Gastrocnemius medialis (tissue), 4 donors: ENCODE measurements at regions not wholly inside any gene's neighbourhood (a gene's known extent, or its start where the extent isn't known, plus 50 kb on each side); places are given as distances from the start of the nearest gene placed in this dataset.

Experiments used
- ATAC-seq, 2 donors: fragments of 150-250 bp; one replicate each; pipeline ENCODE4 v1.9.1; 2016
- DNase-seq, 2 donors: peaks; one replicate each; pipeline ENCODE4 v3.0.0-alpha.2; 2019
- H3K27ac ChIP-seq, 4 donors: fragments of 200-600 bp; sonication (generic); 1 replicate in 1 of 4; 2 replicates in 3 of 4; pipeline ENCODE4 v1.5.1; 2016 to 2018; ENCODE audit warnings: mild to moderate bottlenecking in 2 of 4, moderate library complexity in 1 of 4
- H3K27me3 ChIP-seq, 3 donors: fragments of 200-600 bp; sonication (generic) in 2 of 3; 1 replicate in 1 of 3; 2 replicates in 2 of 3; pipeline versions ENCODE4 v1.5.1 to v1.6.0; 2016 to 2019; ENCODE audit warnings: mild to moderate bottlenecking in 1 of 3, moderate library complexity in 1 of 3
- H3K36me3 ChIP-seq, 2 donors: fragments of 200-600 bp; sonication (generic) in 1 of 2; one replicate each; pipeline ENCODE4 v1.5.1; 2017 to 2018
- H3K4me1 ChIP-seq, 2 donors: fragments of 200-600 bp; sonication (generic) in 1 of 2; one replicate each; pipeline ENCODE4 v1.5.1; 2016 to 2017; ENCODE audit warnings: mild to moderate bottlenecking in 2 of 2
- H3K4me3 ChIP-seq, 4 donors: fragments of 200-600 bp; sonication (generic) in 3 of 4; 1 replicate in 1 of 4; 2 replicates in 3 of 4; pipeline ENCODE4 v1.5.1; 2016 to 2019; ENCODE audit warnings: mild to moderate bottlenecking in 2 of 4
- H3K9me3 ChIP-seq, 3 donors: fragments of 200-600 bp; sonication (generic) in 2 of 3; 1 replicate in 1 of 3; 2 replicates in 2 of 3; pipeline ENCODE4 v1.5.1; 2016 to 2019
- CTCF ChIP-seq, 5 experiments: fragments of 450-650 bp in 3 of 5; fragments of 200-600 bp in 2 of 5; sonication (generic) in 2 of 5; IDR thresholded peaks in 4 of 5; conservative IDR thresholded peaks in 1 of 5; 1 replicate in 4 of 5; 2 replicates in 1 of 5; pipeline ENCODE4 v1.5.1; 2016 to 2019; ENCODE audit warnings: antibody characterized with exemption in 5 of 5, mild to moderate bottlenecking in 3 of 5, moderate library complexity in 3 of 5
- POLR2A ChIP-seq, 2 donors: fragments of 450-650 bp; IDR thresholded peaks; one replicate each; pipeline ENCODE4 v1.6.1; 2017; ENCODE audit warnings: antibody characterized with exemption in 2 of 2, mild to moderate bottlenecking in 2 of 2, moderate library complexity in 2 of 2
- in situ Hi-C, 4 donors: fragments of 200-750 bp; cut with MboI; loops; one replicate each; pipeline versions ENCODE4 v1.15.0 to v1.8.0; 2017; ENCODE audit warnings: low sequenced_read_pairs in 4 of 4
- intact Hi-C: fragments of 100-400 bp; cut with DNase I; formaldehyde crosslinking; loops from one replicate; pipeline ENCODE4 v1.15.1; 2023; ENCODE audit warnings: low total_unique reads

- H3K27me3 ChIP-seq, result no peaks in the 10 kb centered on the region
- H3K4me3 ChIP-seq, result no peak overlapping the region
- in situ Hi-C loops (no loop called here), intact Hi-C loops (no loop called here)
- H3K4me1 ChIP-seq, result peaks cover 0 to 7% of the 10 kb centered on the region in 2 donors
- no peak overlapping the region for H3K27ac ChIP-seq
- H3K9me3 ChIP-seq, result no peaks in the 10 kb centered on the region
- TF ChIP-seq CTCF (IDR thresholded peaks at IDR 0.05 in 4 of 5, conservative IDR thresholded peaks at IDR 0.05 in 1 of 5), result no peak
- TF ChIP-seq POLR2A (IDR thresholded peaks at IDR 0.05), result no peak
- H3K36me3 ChIP-seq, result no peaks in the 10 kb centered on the region
- DNase-seq (peak in 1 of 2 donors; percentile 16), ATAC-seq (no peak)
Observed at GRCh38 chr15:70243686-70244540, 146.2 kb upstream of the TLE3 start.

DNA sequence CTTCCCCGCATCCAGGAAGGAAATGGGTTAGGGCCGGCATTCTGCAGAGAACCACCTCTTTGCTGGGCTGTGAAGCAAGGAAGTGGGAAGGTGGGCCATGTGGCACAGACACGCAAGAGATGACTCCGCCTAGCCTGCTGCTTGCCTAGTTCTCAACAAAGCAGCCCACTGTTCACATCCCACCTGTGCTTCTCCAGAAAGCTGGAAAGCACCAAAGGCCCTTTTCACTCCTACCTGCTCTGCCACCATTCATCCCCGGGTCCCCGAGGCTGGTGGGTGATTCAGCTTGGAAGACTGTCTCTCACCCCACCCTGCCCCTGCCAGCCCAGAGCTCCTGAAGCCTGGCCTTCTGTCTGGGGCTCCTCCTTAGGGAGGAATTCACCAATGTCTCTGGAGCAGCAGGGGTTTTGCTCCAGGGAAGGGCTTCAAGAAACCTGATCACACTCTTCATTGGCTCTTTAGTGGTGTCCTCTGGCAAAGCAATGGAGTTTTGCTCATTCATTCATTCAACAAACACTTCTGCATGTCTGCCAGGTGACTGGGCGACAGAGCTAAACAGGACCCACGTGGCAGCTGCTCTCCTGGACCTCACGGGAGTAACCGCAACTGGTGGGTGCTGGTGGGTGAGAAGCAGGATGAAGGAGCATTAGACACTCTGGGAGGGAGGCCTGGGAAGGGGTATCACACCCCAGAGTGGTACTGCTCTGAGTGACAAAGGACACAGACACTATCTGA, 145.4 kb upstream of the TLE3 start:
- Histone ChIP-seq H3K27me3 (no peaks in the 10 kb centered on the region), H3K9me3 (no peaks in the 10 kb centered on the region), H3K27ac (no peak overlapping the region), H3K4me3 (no peak overlapping the region), H3K36me3 (no peaks in the 10 kb centered on the region), H3K4me1 (peaks cover 0 to 7% of the 10 kb centered on the region in 2 donors)
- in situ Hi-C loops (no loop called here), intact Hi-C loops (no loop called here)
- TF ChIP-seq CTCF (IDR thresholded peaks at IDR 0.05 in 4 of 5, conservative IDR thresholded peaks at IDR 0.05 in 1 of 5) (no peak), POLR2A (IDR thresholded peaks at IDR 0.05) (no peak)
- DNase-seq (peak in 1 of 2 donors; percentile 4), ATAC-seq (no peak)

DNA sequence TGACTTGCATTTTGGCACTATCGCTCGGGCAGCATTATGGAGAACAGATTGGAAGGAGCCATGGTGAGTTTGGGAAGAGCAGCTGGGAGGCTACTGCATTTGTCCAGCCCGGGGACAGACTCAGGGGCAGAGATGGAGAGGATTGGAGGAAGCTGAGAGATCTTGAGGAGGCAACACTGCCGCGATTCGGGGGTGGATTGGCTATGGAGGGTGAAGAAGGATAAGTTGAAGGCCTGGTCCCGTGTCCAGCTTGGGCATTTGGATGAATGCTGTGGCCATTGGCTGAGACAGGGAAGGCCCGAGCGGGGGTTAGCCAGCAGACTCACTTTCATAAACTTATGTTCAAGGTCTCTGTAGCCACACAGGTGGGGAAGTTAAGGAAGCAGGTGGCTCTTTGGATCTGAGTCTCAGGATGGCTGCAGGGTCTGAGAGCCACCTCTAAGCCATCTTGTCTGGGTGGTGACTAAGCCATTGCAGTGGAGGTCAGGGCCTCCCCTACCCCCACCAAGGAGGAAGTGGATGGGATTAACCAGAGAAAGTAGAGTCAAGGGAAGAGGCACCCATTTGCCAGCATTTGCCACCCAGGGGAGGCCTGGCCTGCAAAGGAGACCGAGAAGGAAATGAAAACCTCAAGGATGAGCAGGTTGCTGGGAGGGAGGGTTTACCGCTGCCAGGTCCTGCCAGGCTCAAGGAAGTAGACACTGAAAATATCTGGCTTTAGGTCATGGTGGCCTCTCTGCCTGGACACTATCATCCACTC, 144.0 kb upstream of the TLE3 start:
- H3K4me1 ChIP-seq, result peaks cover 0 to 7% of the 10 kb centered on the region in 2 donors
- H3K4me3 ChIP-seq, result no peak overlapping the region
- intact Hi-C loops, result no loop called here
- H3K9me3 ChIP-seq, result no peaks in the 10 kb centered on the region
- DNase-seq (peak in 1 of 2 donors; percentile 5), ATAC-seq (no peak)
- H3K27ac ChIP-seq, result no peak overlapping the region
- no peaks in the 10 kb centered on the region for H3K27me3 ChIP-seq
- TF ChIP-seq CTCF (IDR thresholded peaks at IDR 0.05 in 4 of 5, conservative IDR thresholded peaks at IDR 0.05 in 1 of 5), result no peak
- TF ChIP-seq POLR2A (IDR thresholded peaks at IDR 0.05), result no peak
- in situ Hi-C loops, result no loop called here
- no peaks in the 10 kb centered on the region for H3K36me3 ChIP-seq

DNA sequence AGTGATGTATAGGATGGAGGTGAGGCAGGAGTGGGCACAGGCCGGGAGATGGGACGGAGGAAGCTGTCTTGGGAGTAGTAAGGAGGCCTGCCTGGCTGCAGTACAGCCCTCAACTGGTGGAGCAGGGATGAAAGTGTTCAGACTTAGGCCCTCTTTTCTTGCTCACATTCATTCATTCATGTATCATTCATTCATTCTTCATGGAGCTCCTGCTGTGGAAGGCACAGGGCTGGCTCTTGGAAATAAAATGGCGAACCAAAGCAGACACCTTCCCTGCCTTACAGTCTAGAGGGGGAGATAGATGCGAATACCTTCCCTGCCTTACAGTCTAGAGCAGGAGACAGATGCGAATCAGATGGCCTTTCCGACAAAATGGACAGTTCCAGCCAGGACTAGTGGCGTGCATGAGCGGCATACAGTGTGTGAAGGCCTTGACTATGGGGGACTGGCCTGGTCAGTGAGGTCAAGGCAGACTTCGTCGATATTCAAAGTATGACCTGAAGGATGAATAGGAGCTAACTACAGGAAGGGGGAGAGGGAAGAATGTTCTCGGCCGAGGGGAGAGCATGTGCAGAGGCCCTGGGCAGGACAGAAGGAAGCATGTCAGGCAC, 143.2 kb upstream of the TLE3 start:
- Histone ChIP-seq H3K4me1 (peaks cover 0 to 7% of the 10 kb centered on the region in 2 donors), H3K36me3 (no peaks in the 10 kb centered on the region), H3K9me3 (no peaks in the 10 kb centered on the region), H3K4me3 (no peak overlapping the region), H3K27ac (no peak overlapping the region), H3K27me3 (no peaks in the 10 kb centered on the region)
- in situ Hi-C loops (no loop called here), intact Hi-C loops (no loop called here)
- ATAC-seq (no peak), DNase-seq (no peak)
- TF ChIP-seq POLR2A (IDR thresholded peaks at IDR 0.05), result no peak
